DLD1 (cell line): ENCODE measurements at regions not wholly inside any gene's neighbourhood (a gene's known extent, or its start where the extent isn't known, plus 50 kb on each side); places are given as distances from the start of the nearest gene placed in this dataset.

Experiments used
- in situ Hi-C: cut with HindIII; loops from 2 replicates; pipeline ENCODE4 v1.10.0; 2017; ENCODE audit warnings: low sequenced_read_pairs

- in situ Hi-C loops, result no loop called here
Observed at GRCh38 chr5:152337484-152337883, 67.6 kb downstream of the NMUR2 start.

GRCh38 chr5:152335461-152335860, 69.6 kb downstream of the NMUR2 start:
- in situ Hi-C loops, result no loop called here

GRCh38 chr5:152332716-152333460, 72.2 kb downstream of the NMUR2 start:
- in situ Hi-C loops, result no loop called here

GRCh38 chr5:152331718-152332117, 73.4 kb downstream of the NMUR2 start:
- in situ Hi-C loops, result no loop called here

- in situ Hi-C loops, result no loop called here
Observed at GRCh38 chr5:152331006-152331405, 74.1 kb downstream of the NMUR2 start.

GRCh38 chr5:152329761-152330283, 75.3 kb downstream of the NMUR2 start:
- in situ Hi-C loops, result no loop called here

GRCh38 chr5:152329207-152329606, 75.9 kb downstream of the NMUR2 start:
- in situ Hi-C loops, result no loop called here

- in situ Hi-C loops, result no loop called here
Observed at GRCh38 chr5:152315942-152316341, 89.1 kb downstream of the NMUR2 start.

- in situ Hi-C loops, result no loop called here
Observed at GRCh38 chr5:152314196-152314829, 90.8 kb downstream of the NMUR2 start.

- in situ Hi-C loops, result no loop called here
Observed at GRCh38 chr5:152309926-152310450, 95.1 kb downstream of the NMUR2 start.

GRCh38 chr5:152306386-152306785, 98.7 kb downstream of the NMUR2 start:
- in situ Hi-C loops, result no loop called here

GRCh38 chr5:152305525-152305924, 99.6 kb downstream of the NMUR2 start:
- in situ Hi-C loops, result no loop called here

GRCh38 chr5:152303841-152304240, 101.2 kb downstream of the NMUR2 start:
- in situ Hi-C loops, result no loop called here

GRCh38 chr5:152297866-152298265, 107.2 kb downstream of the NMUR2 start:
- in situ Hi-C loops, result no loop called here

- in situ Hi-C loops, result no loop called here
Observed at GRCh38 chr5:152293189-152293588, 111.9 kb downstream of the NMUR2 start.

GRCh38 chr5:152290181-152290580, 114.9 kb downstream of the NMUR2 start:
- in situ Hi-C loops, result no loop called here

GRCh38 chr5:152288917-152289595, 116.0 kb downstream of the NMUR2 start:
- in situ Hi-C loops, result no loop called here

GRCh38 chr5:152288499-152288898, 116.6 kb downstream of the NMUR2 start:
- in situ Hi-C loops, result no loop called here

GRCh38 chr5:152285764-152286163, 119.3 kb downstream of the NMUR2 start:
- in situ Hi-C loops, result no loop called here

- in situ Hi-C loops, result no loop called here
Observed at GRCh38 chr5:152282331-152282730, 122.7 kb downstream of the NMUR2 start.

- in situ Hi-C loops, result no loop called here
Observed at GRCh38 chr5:152277936-152278335, 127.1 kb downstream of the NMUR2 start.
